K562 (cell line): ENCODE measurements at regions not wholly inside any gene's neighbourhood (a gene's known extent, or its start where the extent isn't known, plus 50 kb on each side); places are given as distances from the start of the nearest gene placed in this dataset.

Experiments used
- JUN ChIP-seq, 2 experiments: sonication (generic) in 1 of 2; formaldehyde crosslinking in 1 of 2; IDR thresholded peaks; 2 replicates each; pipeline versions ENCODE4 v1.6.1 to v1.8.0; 2012 to 2022; ENCODE audit warnings: borderline replicate concordance in 2 of 2, mild to moderate bottlenecking in 2 of 2, improper control_type of control experiment in 1 of 2, low read depth in 1 of 2, low read length in 1 of 2, missing genetic modification reagents in 1 of 2
- NFRKB ChIP-seq: fragments of 450-650 bp; IDR thresholded peaks from 2 replicates; pipeline ENCODE4 v1.6.1; 2016; ENCODE audit warnings: low read depth
- PREB ChIP-seq: sonication (generic); formaldehyde crosslinking; IDR thresholded peaks from 2 replicates; pipeline ENCODE4 v1.8.1; 2023; ENCODE audit warnings: mild to moderate bottlenecking, missing genetic modification reagents
- SP2 ChIP-seq: IDR thresholded peaks from 2 replicates; pipeline ENCODE4 v1.6.1; 2011; ENCODE audit warnings: mild to moderate bottlenecking, low read depth, low read length, moderate library complexity; ENCODE audit not compliant: poor library complexity, severe bottlenecking; ENCODE audit errors: extremely low read depth

GRCh38 chr9:73782166-73782565, 630.5 kb downstream of the ANXA1 start:
- TF ChIP-seq NFRKB (no peak), SP2 (no peak), PREB (CRISPR knock-in tag) (no peak), JUN (IDR thresholded peaks at IDR 0.05; ENCODE audit: borderline replicate concordance, low read depth, low read length) (no peak), JUN (CRISPR knock-in tag; IDR thresholded peaks at IDR 0.05; ENCODE audit: borderline replicate concordance) (no peak)
